DND-41 (cell line): ENCODE measurements at regions not wholly inside any gene's neighbourhood (a gene's known extent, or its start where the extent isn't known, plus 50 kb on each side); places are given as distances from the start of the nearest gene placed in this dataset.

Experiments used
- EZH2 ChIP-seq: IDR thresholded peaks from 3 replicates; pipeline ENCODE4 v1.6.1; 2012; ENCODE audit warnings: borderline replicate concordance, low read depth, mild to moderate bottlenecking, moderate library complexity, low read length, inconsistent platforms; ENCODE audit not compliant: severe bottlenecking
- TF ChIP-seq, protein P1 (sequence below): IDR thresholded peaks from 2 replicates; pipeline ENCODE4 v1.5.1; 2012; ENCODE audit warnings: borderline replicate concordance, low read length, moderate library complexity, mild to moderate bottlenecking; ENCODE audit not compliant: poor library complexity, severe bottlenecking; ENCODE audit errors: extremely low read depth

DNA sequence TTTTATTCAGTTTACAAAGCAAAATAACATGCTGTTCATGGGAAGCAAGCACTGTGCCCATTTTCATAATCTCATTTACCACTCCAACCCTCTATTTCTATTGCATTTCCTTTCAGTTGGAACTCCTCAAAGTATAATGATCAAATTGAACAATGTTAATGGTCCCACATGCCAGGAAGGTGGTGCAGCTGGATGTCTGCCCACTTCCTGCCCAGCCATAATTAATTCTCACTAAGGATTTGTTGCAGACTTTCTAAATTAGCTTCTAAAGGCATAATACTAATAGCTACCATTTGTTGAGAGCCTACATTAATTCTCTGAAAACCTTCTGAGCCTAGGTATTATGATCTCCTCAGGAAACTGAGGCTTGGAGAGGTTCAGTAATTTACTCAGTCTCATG is 316.1 kb upstream of the TPM1 start:
- TF ChIP-seq, protein P1, sequence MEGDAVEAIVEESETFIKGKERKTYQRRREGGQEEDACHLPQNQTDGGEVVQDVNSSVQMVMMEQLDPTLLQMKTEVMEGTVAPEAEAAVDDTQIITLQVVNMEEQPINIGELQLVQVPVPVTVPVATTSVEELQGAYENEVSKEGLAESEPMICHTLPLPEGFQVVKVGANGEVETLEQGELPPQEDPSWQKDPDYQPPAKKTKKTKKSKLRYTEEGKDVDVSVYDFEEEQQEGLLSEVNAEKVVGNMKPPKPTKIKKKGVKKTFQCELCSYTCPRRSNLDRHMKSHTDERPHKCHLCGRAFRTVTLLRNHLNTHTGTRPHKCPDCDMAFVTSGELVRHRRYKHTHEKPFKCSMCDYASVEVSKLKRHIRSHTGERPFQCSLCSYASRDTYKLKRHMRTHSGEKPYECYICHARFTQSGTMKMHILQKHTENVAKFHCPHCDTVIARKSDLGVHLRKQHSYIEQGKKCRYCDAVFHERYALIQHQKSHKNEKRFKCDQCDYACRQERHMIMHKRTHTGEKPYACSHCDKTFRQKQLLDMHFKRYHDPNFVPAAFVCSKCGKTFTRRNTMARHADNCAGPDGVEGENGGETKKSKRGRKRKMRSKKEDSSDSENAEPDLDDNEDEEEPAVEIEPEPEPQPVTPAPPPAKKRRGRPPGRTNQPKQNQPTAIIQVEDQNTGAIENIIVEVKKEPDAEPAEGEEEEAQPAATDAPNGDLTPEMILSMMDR, result no peak
- no peak for TF ChIP-seq EZH2
